Activated T-cell treated with anti-CD3 and anti-CD28 coated beads for 48 hours (primary cell): ENCODE measurements at regions not wholly inside any gene's neighbourhood (a gene's known extent, or its start where the extent isn't known, plus 50 kb on each side); places are given as distances from the start of the nearest gene placed in this dataset.
A peak's percentile ranks its signal among the peaks of the same experiment; 100 is the strongest.
"Not testable (repeated sequence)": the region's sequence is repeated elsewhere in the genome, so short reads cannot be mapped to it uniquely, and the experiment has no call there.

Source experiments
- DNase-seq: peaks from one replicate; pipeline ENCODE4 v3.0.0-alpha.2; 2020; ENCODE audit warnings: low read depth

DNA sequence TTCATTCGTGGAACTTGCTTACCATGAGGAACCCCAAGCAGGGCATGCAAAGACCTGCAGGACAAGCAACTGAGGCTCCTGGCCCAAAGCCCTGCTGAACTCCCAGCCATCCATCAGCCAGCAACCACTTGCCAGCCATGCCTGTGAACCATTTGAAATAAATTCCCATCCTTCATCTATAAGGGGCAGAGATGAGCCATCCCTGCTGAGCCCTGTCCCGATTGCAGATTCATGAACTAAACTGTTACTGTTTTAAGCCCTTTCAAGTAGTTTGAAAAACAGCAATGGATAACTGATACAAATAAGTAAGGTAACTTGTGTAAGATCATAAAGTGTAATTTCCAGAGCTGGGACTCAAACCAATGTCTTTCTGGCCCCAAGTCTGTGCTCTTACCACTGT, 114.4 kb upstream of the WSCD1 start:
- DNase-seq, result no peak

- no peak for DNase-seq
Measured at GRCh38 chr17:5958850-5959249, 111.3 kb upstream of the WSCD1 start.

- no peak for DNase-seq
Measured at GRCh38 chr17:5962371-5962770, 107.8 kb upstream of the WSCD1 start.

- DNase-seq, result no peak
Measured at GRCh38 chr17:5971969-5972368, 98.2 kb upstream of the WSCD1 start.

GRCh38 chr17:5973410-5973809, 96.8 kb upstream of the WSCD1 start:
- no peak for DNase-seq

DNA sequence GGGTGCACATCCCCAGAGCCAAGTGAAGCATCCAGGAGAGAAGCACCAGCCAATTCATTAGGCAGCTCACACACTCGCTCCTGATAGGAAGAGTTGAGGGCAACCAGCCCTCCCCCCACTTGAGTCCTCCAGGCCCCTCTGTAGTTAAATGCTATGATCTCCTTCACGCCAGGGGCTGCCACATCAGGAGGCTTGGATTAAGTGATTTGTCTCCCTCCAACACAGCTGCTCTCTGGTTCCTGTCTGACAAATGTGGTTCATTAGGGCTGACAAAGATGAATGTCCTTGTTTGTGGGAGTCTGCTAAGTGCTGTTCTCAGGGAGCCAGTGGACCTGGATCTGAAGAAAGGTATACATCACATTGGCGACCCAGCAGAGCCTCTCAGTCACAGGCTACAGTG, 94.5 kb upstream of the WSCD1 start:
- no peak for DNase-seq

DNA sequence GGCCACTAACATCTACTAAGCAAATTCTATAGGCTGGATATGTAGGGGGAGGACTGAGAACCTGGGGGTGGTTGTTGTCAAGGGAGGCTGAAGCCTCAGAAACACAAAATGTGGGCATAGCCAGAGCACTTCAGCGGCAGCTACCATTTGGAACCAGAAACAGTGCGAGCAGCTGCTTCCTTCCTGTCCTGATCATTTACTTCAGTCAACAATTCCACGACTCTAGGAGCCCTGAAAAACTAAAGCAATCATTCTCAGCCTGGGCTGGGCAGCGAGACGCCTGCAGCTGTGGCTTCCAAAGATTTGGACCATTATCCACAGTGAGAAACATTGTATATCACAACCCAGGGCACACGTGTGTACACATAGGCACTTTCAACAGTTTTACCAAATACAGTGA, 93.9 kb upstream of the WSCD1 start:
- no peak for DNase-seq

DNA sequence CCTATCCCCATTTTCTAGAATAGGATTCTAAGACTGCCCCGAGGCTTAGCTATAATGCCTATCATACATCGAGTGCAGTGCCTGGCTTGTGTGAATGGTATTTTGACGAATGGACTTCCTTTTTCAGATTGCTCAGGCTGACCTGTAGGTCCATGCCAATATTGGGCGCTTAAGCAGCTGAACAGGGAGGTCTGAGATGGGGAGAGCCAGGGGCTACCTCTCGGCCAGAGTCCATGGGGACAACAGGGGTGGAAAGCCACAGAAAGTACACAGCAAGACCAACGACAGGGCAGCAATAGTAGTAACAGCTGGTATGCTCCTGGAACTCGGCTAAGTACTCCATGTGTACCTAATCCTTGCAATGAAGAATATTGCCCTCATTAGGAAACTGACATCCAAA, 91.7 kb upstream of the WSCD1 start:
- DNase-seq, result no peak

DNA sequence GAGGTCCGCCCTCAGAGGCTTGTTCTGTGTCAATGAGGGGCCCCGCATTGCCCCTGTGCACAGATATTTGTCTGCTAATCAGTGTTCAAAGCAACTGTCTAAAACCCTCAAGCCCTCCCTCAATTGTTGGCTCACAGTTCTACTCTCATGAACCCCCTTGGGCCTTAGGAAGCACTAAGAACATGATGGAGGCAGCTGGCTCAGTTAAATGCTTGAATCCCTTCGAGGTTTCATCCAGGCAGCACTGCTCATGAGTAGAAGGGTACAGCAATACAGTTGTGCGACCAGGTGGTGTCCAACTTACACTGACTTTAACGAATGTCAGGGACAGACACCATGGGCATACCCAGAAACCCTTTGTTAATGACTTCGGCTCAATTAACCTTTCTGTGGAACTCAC, 89.2 kb upstream of the WSCD1 start:
- DNase-seq, result no peak

DNA sequence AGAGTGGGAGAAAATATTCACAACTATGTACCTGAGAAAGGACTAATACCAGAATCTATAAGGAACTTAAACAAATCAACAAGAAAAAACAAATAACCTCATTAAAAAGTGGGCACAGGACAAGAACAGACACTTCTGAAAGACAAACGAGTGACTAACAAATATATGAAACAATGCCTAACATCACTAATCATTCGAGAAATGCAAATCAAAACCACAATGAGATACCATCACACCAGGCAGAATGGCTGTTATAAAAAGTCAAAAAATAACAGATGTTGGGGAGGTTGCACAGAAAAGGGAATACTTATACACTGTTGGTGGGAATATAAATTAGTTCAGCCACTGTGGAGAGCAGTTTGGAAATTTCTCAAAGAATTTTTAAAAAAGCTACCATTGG, 83.5 kb upstream of the WSCD1 start:
- DNase-seq, result no peak

GRCh38 chr17:6000426-6000825, 69.8 kb upstream of the WSCD1 start:
- DNase-seq, result no peak

- DNase-seq, result not testable (repeated sequence)
Measured at GRCh38 chr17:6003221-6003620, 67.0 kb upstream of the WSCD1 start.

GRCh38 chr17:6005939-6006338, 64.2 kb upstream of the WSCD1 start:
- DNase-seq, result no peak

DNA sequence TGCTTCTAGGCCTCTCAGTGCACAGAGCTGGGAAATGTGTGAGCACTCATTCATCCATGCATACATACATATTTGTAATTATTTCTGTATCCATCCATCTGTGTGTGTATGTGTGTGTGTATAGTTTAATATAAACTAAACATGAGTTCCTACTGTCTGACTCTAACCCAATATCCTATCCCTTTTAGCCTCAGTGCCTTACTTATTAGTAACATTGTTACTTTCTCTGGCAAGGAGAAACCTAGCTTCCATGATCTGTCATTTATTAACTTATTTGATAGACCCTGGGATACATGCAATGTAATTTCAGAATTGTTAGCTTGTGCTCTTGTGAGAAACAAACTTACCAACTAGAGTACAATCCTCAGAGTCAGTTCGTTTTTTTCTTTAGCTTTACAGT, 59.0 kb upstream of the WSCD1 start:
- DNase-seq, result no peak

DNA sequence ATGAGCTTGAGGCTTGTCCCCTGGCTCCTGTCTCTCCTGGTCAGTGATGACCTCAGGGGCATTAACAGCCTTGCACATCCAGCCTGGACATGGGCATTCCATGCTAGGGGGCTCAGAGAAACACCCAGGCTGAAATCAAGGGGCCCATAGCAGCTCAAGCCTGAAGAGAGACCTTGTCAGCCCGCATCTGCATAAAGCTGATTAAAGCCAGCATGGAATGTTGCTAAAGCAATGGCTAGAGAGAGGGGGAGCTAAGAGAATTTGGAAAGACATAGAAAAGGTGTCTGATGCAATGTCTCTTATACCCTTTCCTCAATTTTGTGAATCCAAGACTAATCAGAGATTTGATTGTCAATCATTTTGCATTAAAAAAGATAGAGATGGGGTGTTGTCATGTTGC, 51.4 kb upstream of the WSCD1 start:
- no peak for DNase-seq

DNA sequence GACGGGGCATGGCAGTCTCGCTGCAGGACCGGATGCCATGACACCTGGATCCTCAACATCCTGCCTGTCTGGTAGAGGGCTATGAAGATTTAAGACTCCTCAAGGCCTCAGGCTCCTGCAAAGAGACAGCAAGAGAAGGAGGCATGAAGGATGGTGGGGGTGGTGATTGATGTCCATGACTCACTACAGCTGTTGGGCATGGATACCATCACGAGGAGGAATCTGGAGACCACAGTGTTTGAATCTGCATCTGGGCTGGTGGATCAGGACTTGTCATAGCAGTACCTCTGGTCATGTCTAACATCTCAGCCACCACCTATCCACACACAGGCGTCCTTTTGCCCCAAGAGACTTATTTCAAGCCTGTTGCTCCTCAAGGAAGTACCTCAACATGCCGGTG, 50.2 kb upstream of the WSCD1 start:
- peak; percentile 7 for DNase-seq

DNA sequence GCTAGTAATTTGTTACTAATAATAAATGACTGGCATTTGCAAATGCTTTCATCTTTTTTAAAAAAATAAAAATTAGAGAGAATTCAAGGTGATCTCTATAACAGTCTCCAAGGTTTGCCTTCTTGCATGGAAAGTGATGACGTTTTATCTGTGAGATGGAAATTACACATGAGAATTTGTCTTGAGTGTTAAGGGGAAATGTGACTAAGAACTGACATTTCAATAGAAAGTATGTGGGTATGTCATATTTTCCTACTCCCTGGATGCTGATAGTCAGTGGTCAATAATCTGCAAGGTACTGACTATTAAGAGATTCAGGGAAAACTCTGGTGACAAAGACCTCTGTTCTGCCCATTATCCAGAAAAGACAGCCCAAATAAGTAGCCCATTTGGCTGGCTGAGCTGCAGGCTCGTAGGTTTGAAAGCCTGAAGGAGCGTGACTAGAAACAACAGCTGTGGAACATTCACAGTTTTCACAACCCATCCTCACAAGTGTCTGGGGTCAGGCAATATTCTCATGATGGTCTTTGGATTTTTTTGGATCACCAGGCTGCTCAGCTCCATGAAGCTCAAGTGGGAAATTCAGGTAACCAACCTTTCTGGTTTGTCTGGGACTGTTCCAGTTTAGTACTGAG, 49.7 kb upstream of the WSCD1 start:
- no peak for DNase-seq
